NCI-H2107 treated with DMSO at 0.1 percent for 48 hours (cell line): ENCODE measurements at regions not wholly inside any gene's neighbourhood (a gene's known extent, or its start where the extent isn't known, plus 50 kb on each side); places are given as distances from the start of the nearest gene placed in this dataset.

Experiments used
- DNase-seq: peaks from one replicate; lab custom pipeline; 2025; ENCODE audit not compliant: unreplicated experiment; lab: John Stamatoyannopoulos, UW

GRCh38 chrX:139126493-139126892, 404.0 kb upstream of the F9 start:
- peak; percentile 0 for DNase-seq

GRCh38 chrX:139125916-139126315, 404.6 kb upstream of the F9 start:
- no peak for DNase-seq

GRCh38 chrX:139121616-139122286, 408.8 kb upstream of the F9 start:
- no peak for DNase-seq

GRCh38 chrX:139120760-139121159, 409.2 kb upstream of the FGF13 start:
- no peak for DNase-seq

- no peak for DNase-seq
Measured at GRCh38 chrX:139113708-139114107, 402.2 kb upstream of the FGF13 start.

- no peak for DNase-seq
Measured at GRCh38 chrX:139112432-139112831, 400.9 kb upstream of the FGF13 start.

GRCh38 chrX:139106069-139106468, 394.6 kb upstream of the FGF13 start:
- DNase-seq, result no peak

GRCh38 chrX:139094671-139095592, 383.4 kb upstream of the FGF13 start:
- DNase-seq, result no peak

- DNase-seq, result no peak
Measured at GRCh38 chrX:139093201-139093600, 381.7 kb upstream of the FGF13 start.

- DNase-seq, result no peak
Measured at GRCh38 chrX:139091878-139092277, 380.4 kb upstream of the FGF13 start.

GRCh38 chrX:139091066-139091465, 379.5 kb upstream of the FGF13 start:
- no peak for DNase-seq

- DNase-seq, result no peak
Measured at GRCh38 chrX:139086246-139086645, 374.7 kb upstream of the FGF13 start.

GRCh38 chrX:139085404-139085803, 373.9 kb upstream of the FGF13 start:
- no peak for DNase-seq

GRCh38 chrX:139083191-139083590, 371.7 kb upstream of the FGF13 start:
- no peak for DNase-seq

GRCh38 chrX:139081965-139082364, 370.4 kb upstream of the FGF13 start:
- DNase-seq, result no peak

GRCh38 chrX:139079789-139080188, 368.3 kb upstream of the FGF13 start:
- DNase-seq, result no peak

- DNase-seq, result no peak
Measured at GRCh38 chrX:139078761-139079280, 367.3 kb upstream of the FGF13 start.

GRCh38 chrX:139078342-139078741, 366.8 kb upstream of the FGF13 start:
- no peak for DNase-seq

GRCh38 chrX:139077281-139078250, 366.0 kb upstream of the FGF13 start:
- DNase-seq, result no peak

GRCh38 chrX:139063364-139063763, 351.8 kb upstream of the FGF13 start:
- DNase-seq, result no peak
